IMR-90 (cell line): ENCODE measurements at regions not wholly inside any gene's neighbourhood (a gene's known extent, or its start where the extent isn't known, plus 50 kb on each side); places are given as distances from the start of the nearest gene placed in this dataset.

Experiments
- ATAC-seq: fragments of 200-7000 bp; cut with Tn5 transposase; 2 replicates; pipeline ENCODE4 v1.9.1; 2020; ENCODE audit warnings: low read depth, mild to moderate bottlenecking, moderate library complexity
- BruUV-seq: library from RNA; stranded (reverse); fragments of 400-500 nt; replicated peaks from 2 replicates; lab custom pipeline; 2021; lab: Mats Ljungman, UMichigan
- CTCF ChIA-PET: fragments of 300-600 bp; formaldehyde crosslinking; extraction: SDS; loops from one replicate; lab custom pipeline; 2021; ENCODE audit warnings: antibody characterized with exemption; lab: Yijun Ruan, JAX
- POLR2A ChIA-PET: fragments of 300-600 bp; sonication (Branson Sonifier 250); formaldehyde crosslinking; loops from one replicate; lab custom pipeline; 2022; ENCODE audit warnings: antibody characterized with exemption; ENCODE audit not compliant: unreplicated experiment; lab: Charles Lee
- DNase-seq: peaks from one replicate; pipeline ENCODE4 v3.0.0; 2013
- H2AFZ ChIP-seq: replicated peaks from 2 replicates; pipeline ENCODE3; 2013; ENCODE audit warnings: low read length, mild to moderate bottlenecking; ENCODE audit not compliant: poor library complexity
- H2AK5ac ChIP-seq: 2 replicates; pipeline ENCODE4 v1.6.1; 2013; ENCODE audit warnings: low read depth, low read length, inconsistent platforms
- H2AK9ac ChIP-seq: replicated peaks from 2 replicates; pipeline ENCODE3; 2013; ENCODE audit warnings: mild to moderate bottlenecking, low read depth, low read length, moderate library complexity; ENCODE audit not compliant: poor library complexity
- H2BK120ac ChIP-seq: 2 replicates; pipeline ENCODE4 v1.6.1; 2013; ENCODE audit warnings: low read depth, low read length, inconsistent platforms
- H2BK15ac ChIP-seq: 3 replicates; pipeline ENCODE4 v1.6.1; 2013; ENCODE audit warnings: low read depth, low read length, inconsistent platforms
- H2BK20ac ChIP-seq: 2 replicates; pipeline ENCODE4 v1.6.1; 2013; ENCODE audit warnings: low read depth, mild to moderate bottlenecking, inconsistent platforms, low read length, moderate library complexity
- H2BK5ac ChIP-seq: 2 replicates; pipeline ENCODE4 v1.6.1; 2013; ENCODE audit warnings: mild to moderate bottlenecking, low read depth, low read length, inconsistent platforms; ENCODE audit not compliant: poor library complexity, severe bottlenecking
- H3K14ac ChIP-seq: replicated peaks from 2 replicates; pipeline ENCODE4 v1.6.1; 2013; ENCODE audit warnings: low read depth, low read length, inconsistent platforms
- H3K18ac ChIP-seq: 2 replicates; pipeline ENCODE4 v1.6.1; 2013; ENCODE audit warnings: low read depth, low read length, control low read depth
- H3K23ac ChIP-seq: 2 replicates; pipeline ENCODE4 v1.6.1; 2013; ENCODE audit warnings: low read depth, low read length, inconsistent platforms
- H3K27ac ChIP-seq: 2 replicates; pipeline ENCODE4 v1.5.1; 2013; ENCODE audit warnings: mild to moderate bottlenecking, control low read depth, low read length; ENCODE audit not compliant: insufficient read depth
- H3K27me3 ChIP-seq: 2 replicates; pipeline ENCODE4 v1.6.1; 2013; ENCODE audit warnings: low read length; ENCODE audit not compliant: control insufficient read depth, insufficient read depth
- H3K36me3 ChIP-seq: 2 replicates; pipeline ENCODE4 v1.6.1; 2013; ENCODE audit warnings: low read length, mixed read lengths; ENCODE audit not compliant: control insufficient read depth, insufficient read depth
- H3K4ac ChIP-seq: 2 replicates; pipeline ENCODE4 v1.6.1; 2013; ENCODE audit warnings: low read depth, low read length, inconsistent platforms
- H3K4me1 ChIP-seq: 2 replicates; pipeline ENCODE4 v1.6.1; 2013; ENCODE audit warnings: low read length, mixed read lengths; ENCODE audit not compliant: control insufficient read depth, insufficient read depth
- H3K4me2 ChIP-seq: 2 replicates; pipeline ENCODE4 v1.6.1; 2013; ENCODE audit warnings: low read depth, mild to moderate bottlenecking, control low read depth, low read length, moderate library complexity
- H3K4me3 ChIP-seq: 2 replicates; pipeline ENCODE4 v1.5.1; 2013; ENCODE audit warnings: low read depth, mild to moderate bottlenecking, control low read depth, low read length, moderate library complexity; ENCODE audit not compliant: insufficient read depth
- H3K56ac ChIP-seq: 2 replicates; pipeline ENCODE4 v1.6.1; 2013; ENCODE audit warnings: low read length, inconsistent platforms; ENCODE audit not compliant: insufficient read depth; ENCODE audit errors: extremely low read depth
- H3K79me1 ChIP-seq, 2 experiments: 2 replicates each; pipeline ENCODE4 v1.6.1; 2013; ENCODE audit warnings: low read length in 2 of 2, inconsistent platforms in 1 of 2, low read depth in 1 of 2
- H3K9ac ChIP-seq: 2 replicates; pipeline ENCODE4 v1.6.1; 2013; ENCODE audit warnings: low read depth, low read length, control low read depth
- H3K9me1 ChIP-seq: 2 replicates; pipeline ENCODE4 v1.6.1; 2013; ENCODE audit warnings: low read length, inconsistent platforms; ENCODE audit not compliant: insufficient read depth
- H3K9me3 ChIP-seq: 2 replicates; pipeline ENCODE4 v1.6.1; 2013; ENCODE audit warnings: low read length; ENCODE audit not compliant: control insufficient read depth, insufficient read depth
- H4K20me1 ChIP-seq: 2 replicates; pipeline ENCODE4 v1.6.1; 2013; ENCODE audit warnings: low read length, inconsistent platforms; ENCODE audit not compliant: insufficient read depth
- H4K5ac ChIP-seq: 2 replicates; pipeline ENCODE4 v1.6.1; 2013; ENCODE audit warnings: mild to moderate bottlenecking, low read depth, low read length, control low read depth
- H4K8ac ChIP-seq, 2 experiments: 2 replicates each; pipeline ENCODE4 v1.6.1; 2013; ENCODE audit warnings: low read depth in 2 of 2, low read length in 2 of 2, control low read depth in 1 of 2, inconsistent platforms in 1 of 2
- H4K91ac ChIP-seq: 2 replicates; pipeline ENCODE4 v1.6.1; 2013; ENCODE audit warnings: low read depth, low read length, inconsistent platforms; ENCODE audit not compliant: insufficient read depth
- BHLHE40 ChIP-seq: fragments of 150-350 bp; IDR thresholded peaks from 2 replicates; pipeline ENCODE4 v1.6.1; 2016; ENCODE audit warnings: mild to moderate bottlenecking, low read depth, low read length
- MAFK ChIP-seq: IDR thresholded peaks from 2 replicates; pipeline ENCODE4 v1.6.1; 2012; ENCODE audit warnings: low read depth, low read length, improper control_type of control experiment
- WGBS, 2 experiments: methylation state at CpG; one replicate each; pipeline versions ENCODE4 v1.1.5 to v1.1.7; 2013; ENCODE audit warnings: missing lambda C conversion rate in 2 of 2; ENCODE audit not compliant: insufficient read length in 1 of 2; ENCODE audit errors: extremely low coverage in 2 of 2; 5-methylcytosine and 5-hydroxymethylcytosine counted together
- dilution Hi-C: fragments of 300-500 bp; cut with HindIII; formaldehyde crosslinking; loops from one replicate; pipeline ENCODE4 v1.14.3; 2018; ENCODE audit warnings: low sequenced_read_pairs; ENCODE audit not compliant: unreplicated experiment
- in situ Hi-C: fragments of 300-500 bp; cut with MboI; formaldehyde crosslinking; loops from 3 replicates; pipeline ENCODE4 v1.14.3; 2019; ENCODE audit warnings: low sequenced_read_pairs, inconsistent platforms, mixed read lengths
- intact Hi-C: fragments of 100-400 bp; cut with micrococcal nuclease; formaldehyde crosslinking; loops from 2 replicates; pipeline ENCODE4 v1.10.0; 2022

GRCh38 chr19:5210556-5210955 is 130.1 kb downstream of the PTPRS start:
- H3K4ac ChIP-seq: no peak overlapping the region
- no peak overlapping the region for H3K56ac ChIP-seq
- intact Hi-C loops (no loop called here), dilution Hi-C loops (no loop called here), in situ Hi-C loops (no loop called here)
- ChIA-PET POLR2A (no interaction called here), CTCF (no interaction called here)
- H3K4me3 ChIP-seq: no peak overlapping the region
- H4K8ac ChIP-seq: no peak overlapping the region
- H4K5ac ChIP-seq: no peak overlapping the region
- H3K14ac ChIP-seq: no peak overlapping the region
- H2AFZ ChIP-seq: peak overlapping the region; percentile 32
- H3K27me3 ChIP-seq: no peaks in the 10 kb centered on the region
- TF ChIP-seq MAFK: no peak
- TF ChIP-seq BHLHE40: no peak
- ATAC-seq: no peak
- H3K9me1 ChIP-seq: no peaks in the 10 kb centered on the region; the same call in 1 of the 2 replicates
- H2BK20ac ChIP-seq: no peak overlapping the region
- no peak overlapping the region for H2AK9ac ChIP-seq
- 100% methylated on average over 5 of the region's 23 CpGs; no CpG with 5 or more reads in 1 of the 2 experiments for WGBS, 2 experiments
- no peaks in the 10 kb centered on the region for H3K4me1 ChIP-seq
- no peak overlapping the region for H3K4me2 ChIP-seq
- no peak overlapping the region for H2BK5ac ChIP-seq
- H4K20me1 ChIP-seq: no peaks in the 10 kb centered on the region; the same call in 1 of the 2 replicates
- no peak for DNase-seq
- H3K27ac ChIP-seq: no peak overlapping the region
- no peaks in the 10 kb centered on the region; a peak in 1 of 4 replicates for H3K79me1 ChIP-seq
- H3K9ac ChIP-seq: no peak overlapping the region
- no peak overlapping the region for H3K23ac ChIP-seq
- H2BK15ac ChIP-seq: no peak overlapping the region
- peaks cover 77% of the 10 kb centered on the region for H3K36me3 ChIP-seq
- no peak overlapping the region for H2BK120ac ChIP-seq
- H2AK5ac ChIP-seq: no peak overlapping the region
- H4K91ac ChIP-seq: no peak overlapping the region
- H3K9me3 ChIP-seq: peaks cover 3% of the 10 kb centered on the region; the same call in 1 of the 2 replicates
- BruUV-seq: no TSS peak
- no peak overlapping the region for H3K18ac ChIP-seq
